Nucleus accumbens (tissue), 56 donors: ENCODE measurements at regions not wholly inside any gene's neighbourhood (a gene's known extent, or its start where the extent isn't known, plus 50 kb on each side); places are given as distances from the start of the nearest gene placed in this dataset.
A peak's percentile ranks its signal among the peaks of the same experiment; 100 is the strongest.

Experiments used
- DNase-seq, 56 donors: peaks; one replicate each; lab custom pipeline; 2025; lab: John Stamatoyannopoulos, UW

GRCh38 chr18:24530630-24531111 is 70.2 kb downstream of the HRH4 start:
- peak in 32 of 56 donors; percentile 4 to 68 (median 36) for DNase-seq

- DNase-seq: no peak
Measured at GRCh38 chr18:24534271-24534670, 73.8 kb downstream of the HRH4 start.

GRCh38 chr18:24534737-24535136 is 74.3 kb downstream of the HRH4 start:
- no peak for DNase-seq

- DNase-seq: no peak
Measured at GRCh38 chr18:24535527-24536295, 75.3 kb downstream of the HRH4 start.

- DNase-seq: no peak
Measured at GRCh38 chr18:24536326-24536725, 75.9 kb downstream of the HRH4 start.

GRCh38 chr18:24536834-24537233 is 76.4 kb downstream of the HRH4 start:
- DNase-seq: no peak

GRCh38 chr18:24538414-24539264 is 78.2 kb downstream of the HRH4 start:
- DNase-seq: no peak

GRCh38 chr18:24539866-24540617 is 79.6 kb downstream of the HRH4 start:
- no peak for DNase-seq

GRCh38 chr18:24540896-24541295 is 80.5 kb downstream of the HRH4 start:
- no peak for DNase-seq

- no peak for DNase-seq
Measured at GRCh38 chr18:24543086-24543794, 82.8 kb downstream of the HRH4 start.

GRCh38 chr18:24543795-24544498 is 83.5 kb downstream of the HRH4 start:
- DNase-seq: no peak

- no peak for DNase-seq
Measured at GRCh38 chr18:24544949-24545348, 84.5 kb downstream of the HRH4 start.

- no peak for DNase-seq
Measured at GRCh38 chr18:24545651-24546050, 85.2 kb downstream of the HRH4 start.

GRCh38 chr18:24546307-24546706 is 85.9 kb downstream of the HRH4 start:
- DNase-seq: no peak

- no peak for DNase-seq
Measured at GRCh38 chr18:24548583-24548982, 88.1 kb downstream of the HRH4 start.

- DNase-seq: no peak
Measured at GRCh38 chr18:24552218-24552617, 91.8 kb downstream of the HRH4 start.

GRCh38 chr18:24553571-24554285 is 93.3 kb downstream of the HRH4 start:
- DNase-seq: no peak

- DNase-seq: no peak
Measured at GRCh38 chr18:24558403-24558802, 98.0 kb downstream of the HRH4 start.

GRCh38 chr18:24559526-24559925 is 99.1 kb downstream of the HRH4 start:
- DNase-seq: no peak
